CD4-positive, alpha-beta T cell treated with Interferon gamma for 1 hour (primary cell): ENCODE measurements at regions not wholly inside any gene's neighbourhood (a gene's known extent, or its start where the extent isn't known, plus 50 kb on each side); places are given as distances from the start of the nearest gene placed in this dataset.

Experiments
- DNase-seq: peaks from one replicate; pipeline ENCODE4 v3.0.0-alpha.2; 2020

GRCh38 chr18:2336690-2337392, 234.5 kb downstream of the METTL4 start:
- DNase-seq = no peak

DNA sequence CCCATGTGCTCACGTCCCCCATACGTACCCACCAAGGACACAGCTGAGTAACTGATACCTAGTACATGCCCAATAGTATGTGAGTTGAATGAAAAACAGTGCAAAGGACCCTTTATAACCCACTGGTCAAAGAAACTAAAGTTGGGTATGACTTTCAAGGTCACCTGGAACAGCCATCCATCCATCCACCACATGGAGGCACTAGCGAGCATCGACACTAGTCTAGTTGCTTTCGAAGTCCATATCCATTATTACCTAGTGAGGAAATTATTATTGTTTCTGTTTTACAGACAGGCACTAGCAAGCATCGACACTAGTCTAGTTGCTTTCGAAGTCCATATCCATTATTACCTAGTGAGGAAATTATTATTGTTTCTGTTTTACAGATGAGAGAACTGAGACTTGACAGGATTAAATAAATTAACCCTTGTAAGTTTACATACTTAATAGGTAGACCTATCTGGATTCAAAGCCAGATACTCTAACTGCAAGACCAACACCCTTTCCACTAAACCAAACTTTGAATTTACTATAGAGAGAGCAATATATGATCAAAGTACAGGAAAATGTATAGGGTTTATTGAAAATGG, 233.7 kb downstream of the METTL4 start:
- peak; percentile 16 for DNase-seq

GRCh38 chr18:2338601-2339000, 232.7 kb downstream of the METTL4 start:
- no peak for DNase-seq

- no peak for DNase-seq
Observed at GRCh38 chr18:2340335-2340734, 231.0 kb downstream of the METTL4 start.

- no peak for DNase-seq
Observed at GRCh38 chr18:2348003-2348402, 223.3 kb downstream of the METTL4 start.

DNA sequence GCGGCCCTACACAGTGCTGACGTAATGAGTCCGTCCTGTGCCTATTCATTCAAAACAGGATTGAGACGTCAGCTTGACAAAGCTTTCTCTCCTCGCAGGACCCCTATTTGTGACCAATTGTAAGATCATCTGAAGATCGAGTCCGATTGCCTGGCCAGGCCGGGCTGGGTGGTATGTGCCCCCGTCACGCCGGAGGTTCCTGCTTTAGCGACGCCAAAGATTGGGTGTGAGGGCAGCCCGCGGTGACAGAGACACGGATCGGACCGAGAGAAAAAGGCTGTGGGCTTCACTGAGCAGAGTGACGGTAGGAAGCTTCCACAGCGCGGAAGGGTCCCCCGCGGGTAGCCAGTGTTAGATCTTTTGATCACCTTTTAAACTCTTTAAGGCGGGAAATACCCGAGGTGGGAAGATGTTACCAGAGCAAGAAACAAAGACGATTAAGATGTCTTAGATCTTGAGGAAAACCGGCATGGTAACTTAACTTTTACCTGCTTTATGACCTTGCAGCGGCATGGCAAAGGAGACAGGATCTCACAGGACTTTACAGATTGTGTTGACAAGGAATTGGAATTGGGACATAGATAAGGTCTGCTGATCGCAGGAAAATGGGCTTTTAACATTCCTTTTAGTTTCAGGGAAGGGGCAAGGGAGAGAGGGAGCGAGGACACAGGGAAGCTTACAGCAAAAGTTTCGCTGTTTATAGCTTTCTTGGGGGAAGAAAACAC, 220.0 kb downstream of the METTL4 start:
- no peak for DNase-seq

DNA sequence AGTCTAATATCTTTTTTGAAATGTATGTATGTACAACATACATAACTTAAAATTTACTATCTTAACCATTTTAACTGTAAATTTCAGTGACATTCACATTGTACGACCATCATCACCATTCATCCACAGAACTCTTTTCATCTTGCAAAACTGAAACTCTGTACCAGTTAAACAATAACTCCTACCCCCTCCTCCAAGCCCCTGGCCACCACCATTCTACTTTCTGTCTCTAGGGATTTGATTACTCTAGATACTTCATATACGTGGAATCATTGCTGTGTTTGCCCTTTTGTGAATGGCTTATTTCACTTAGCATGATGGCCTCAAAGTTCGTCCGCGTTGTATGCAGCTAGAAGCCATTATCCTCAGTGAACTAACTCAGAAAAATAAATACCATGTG, 217.0 kb downstream of the METTL4 start:
- DNase-seq = no peak

DNA sequence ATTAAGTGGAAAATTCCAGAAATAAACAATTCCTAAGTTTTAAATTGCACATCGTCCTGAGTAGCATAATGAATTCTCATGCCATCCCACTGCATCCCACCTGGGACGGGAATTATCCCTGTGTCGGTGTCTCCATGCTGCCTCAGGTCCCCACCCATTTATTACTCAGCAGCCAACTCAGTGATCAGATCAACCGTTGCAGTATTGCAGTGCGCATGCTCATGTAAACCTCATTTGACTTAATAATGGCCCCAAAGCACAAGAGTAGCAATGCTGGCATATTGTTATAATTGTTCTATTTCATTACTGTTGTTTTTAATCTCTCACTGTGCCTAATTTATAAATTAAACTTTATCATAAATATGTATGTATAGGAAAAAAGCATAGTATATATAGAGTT, 214.4 kb downstream of the METTL4 start:
- no peak for DNase-seq

- DNase-seq = no peak
Observed at GRCh38 chr18:2360861-2361260, 210.4 kb downstream of the METTL4 start.

DNA sequence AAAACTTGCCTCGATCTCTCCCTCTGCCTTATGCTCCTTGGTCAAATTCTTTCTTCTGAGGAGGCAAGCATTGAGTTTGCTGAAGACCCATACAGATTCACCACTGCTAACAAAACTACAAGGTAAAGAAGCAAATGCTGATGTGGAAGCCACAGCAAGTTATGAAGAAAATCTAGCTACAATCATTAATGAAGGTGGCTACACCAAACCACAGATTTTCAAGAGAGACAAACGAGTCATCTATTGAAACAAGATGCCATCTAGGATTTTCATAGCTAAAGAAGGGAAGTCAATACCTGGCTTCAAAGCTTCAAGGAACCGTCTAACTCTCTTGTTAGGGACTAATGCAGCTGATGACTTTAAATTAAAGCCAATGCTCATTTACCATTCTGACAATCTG, 203.2 kb downstream of the METTL4 start:
- no peak for DNase-seq

GRCh38 chr18:2376707-2377106, 194.6 kb downstream of the METTL4 start:
- DNase-seq = no peak

DNA sequence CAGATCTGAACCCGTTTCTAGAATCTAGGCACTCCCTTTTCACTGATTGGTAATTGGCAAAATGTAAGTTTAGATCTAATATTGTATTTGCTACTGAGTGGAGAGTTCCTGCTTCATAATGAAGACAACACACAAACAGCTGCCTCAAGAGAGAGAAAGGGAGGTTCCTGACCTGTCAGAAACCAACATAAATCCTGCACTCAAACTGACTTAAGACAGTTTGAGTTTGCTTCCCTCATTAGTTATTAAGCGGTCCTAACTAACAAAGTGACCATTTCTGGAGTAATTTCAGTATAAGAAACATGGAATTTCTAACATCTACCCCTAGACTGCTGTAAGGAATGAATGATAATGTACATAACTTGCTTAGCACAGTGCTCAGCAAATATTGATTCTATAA, 191.2 kb downstream of the METTL4 start:
- DNase-seq = no peak

GRCh38 chr18:2381539-2381938, 189.8 kb downstream of the METTL4 start:
- no peak for DNase-seq

DNA sequence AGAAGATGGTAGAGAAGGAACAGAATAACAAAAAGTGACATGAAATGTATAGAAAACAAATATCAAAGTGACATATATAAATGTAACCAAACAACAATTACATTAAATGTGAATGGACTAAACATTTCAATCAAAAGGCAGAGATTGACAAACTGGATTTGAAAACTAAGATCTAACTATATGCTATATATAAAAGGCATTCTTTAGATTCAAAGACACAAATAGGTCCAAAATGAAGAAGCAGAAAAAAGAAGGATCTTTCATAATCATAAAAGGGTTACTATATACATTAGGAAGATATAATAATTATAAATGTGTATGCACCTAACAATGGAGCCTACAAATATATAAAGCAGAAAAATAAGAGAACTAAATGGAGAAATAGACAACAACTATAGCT, 183.7 kb downstream of the METTL4 start:
- DNase-seq = no peak

- no peak for DNase-seq
Observed at GRCh38 chr18:2390158-2390557, 181.1 kb downstream of the METTL4 start.

GRCh38 chr18:2391470-2391869, 179.8 kb downstream of the METTL4 start:
- no peak for DNase-seq

DNA sequence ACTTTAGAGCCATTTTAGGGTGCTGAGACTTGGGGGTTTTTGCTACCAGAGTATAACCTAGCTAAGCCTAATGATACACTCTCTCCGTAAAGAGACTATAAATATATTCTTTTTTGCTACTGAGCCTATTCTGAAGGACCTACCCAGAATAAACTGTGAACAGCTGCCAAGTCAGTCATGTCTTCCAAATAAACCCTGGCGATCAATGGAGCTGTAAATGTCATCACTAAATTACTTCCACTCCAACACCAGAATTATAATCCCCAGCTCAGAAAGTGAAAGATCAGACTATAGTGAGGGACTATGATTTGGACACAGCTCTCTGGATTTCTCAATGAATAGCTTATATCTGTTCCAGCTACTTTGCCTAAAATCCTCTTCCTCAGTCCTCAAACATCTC, 178.9 kb downstream of the METTL4 start:
- no peak for DNase-seq

- no peak for DNase-seq
Observed at GRCh38 chr18:2394684-2395083, 176.6 kb downstream of the METTL4 start.

- no peak for DNase-seq
Observed at GRCh38 chr18:2395427-2396161, 175.7 kb downstream of the METTL4 start.

GRCh38 chr18:2396162-2396505, 175.2 kb downstream of the METTL4 start:
- DNase-seq = no peak

DNA sequence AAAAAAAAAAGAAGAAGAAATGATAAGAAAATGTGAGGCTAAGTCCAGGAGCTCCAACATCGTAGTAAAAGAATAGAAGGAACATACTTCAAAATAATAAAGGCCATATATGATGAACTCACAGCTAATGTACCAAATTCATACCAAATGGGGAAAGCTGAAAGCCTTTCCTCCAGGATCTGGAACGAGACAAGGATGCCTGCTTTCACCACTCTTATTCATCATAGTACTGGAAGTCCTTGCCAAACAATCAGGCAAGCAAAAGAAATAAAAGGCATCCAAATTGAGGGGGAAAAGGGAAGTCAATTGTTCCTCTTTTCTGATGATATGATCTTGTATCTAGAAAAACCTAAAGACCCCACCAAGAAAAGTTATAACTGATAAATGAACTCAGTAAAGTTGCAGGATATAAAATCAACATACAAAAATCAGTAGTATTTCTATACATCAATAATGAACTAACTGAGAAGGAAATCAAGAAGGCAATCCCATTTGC, 170.6 kb downstream of the METTL4 start:
- DNase-seq = no peak

DNA sequence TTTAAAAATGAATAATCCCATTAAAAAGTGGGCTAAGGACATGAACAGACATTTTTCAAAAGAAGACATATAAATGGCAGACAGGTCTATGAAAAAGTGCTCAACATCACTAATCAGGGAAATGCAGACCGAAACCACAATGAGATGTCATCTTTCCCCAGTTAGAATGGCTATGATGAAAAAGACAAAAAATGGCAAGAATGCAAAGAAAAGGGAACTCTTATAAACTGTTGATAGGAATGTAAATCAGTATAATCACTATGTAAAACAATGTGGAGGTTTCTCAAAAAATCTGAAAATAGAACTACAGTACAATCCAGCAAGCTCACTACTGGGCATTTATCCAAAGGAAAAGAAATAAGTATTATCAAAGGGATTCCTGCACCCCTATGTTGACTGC, 169.2 kb downstream of the METTL4 start:
- no peak for DNase-seq

- DNase-seq = no peak
Observed at GRCh38 chr18:2406544-2406943, 164.8 kb downstream of the METTL4 start.

DNA sequence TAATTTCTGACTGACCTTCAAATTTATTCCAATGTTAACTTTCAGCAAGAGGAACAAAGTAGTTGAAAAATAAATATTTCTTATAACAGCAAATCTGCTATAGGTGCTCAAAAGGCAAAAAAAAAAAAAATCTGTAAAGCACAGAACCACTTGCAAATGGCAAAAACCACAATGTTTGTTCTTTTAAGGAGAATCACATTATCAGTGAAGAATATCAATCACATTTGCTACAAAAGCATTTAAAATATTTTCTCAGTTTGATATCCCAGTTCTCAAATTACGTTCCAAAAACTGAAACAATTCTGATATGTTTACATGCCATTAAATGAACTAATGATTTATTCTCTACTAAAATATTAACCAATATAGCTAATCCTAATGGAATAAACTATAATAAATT, 163.3 kb downstream of the METTL4 start:
- no peak for DNase-seq
